MM.1S (cell line): ENCODE measurements at regions not wholly inside any gene's neighbourhood (a gene's known extent, or its start where the extent isn't known, plus 50 kb on each side); places are given as distances from the start of the nearest gene placed in this dataset.
"Not testable (repeated sequence)": the region's sequence is repeated elsewhere in the genome, so short reads cannot be mapped to it uniquely, and the experiment has no call there.

Source experiments
- DNase-seq: peaks from one replicate; pipeline ENCODE4 v3.0.0-alpha.2; 2015
- H2AFZ ChIP-seq: fragments of 300-600 bp; sonication (generic); 2 replicates; pipeline ENCODE4 v1.6.0; 2016; ENCODE audit warnings: antibody characterized with exemption, low read length
- H3F3A ChIP-seq: fragments of 300-600 bp; sonication (generic); 2 replicates; pipeline ENCODE4 v1.6.1; 2016; ENCODE audit warnings: mild to moderate bottlenecking, antibody characterized with exemption, low read length, moderate library complexity, mixed read lengths; ENCODE audit not compliant: insufficient read depth
- H3K27ac ChIP-seq: fragments of 300-600 bp; sonication (generic); 2 replicates; pipeline ENCODE4 v1.5.1; 2016; ENCODE audit warnings: mild to moderate bottlenecking, low read length
- H3K27me3 ChIP-seq: fragments of 300-600 bp; sonication (generic); replicated peaks from 2 replicates; pipeline ENCODE4 v1.6.0; 2016; ENCODE audit warnings: low read length; ENCODE audit not compliant: insufficient read depth
- H3K36me3 ChIP-seq: fragments of 300-600 bp; sonication (generic); replicated peaks from 2 replicates; pipeline ENCODE4 v1.6.1; 2016; ENCODE audit warnings: mild to moderate bottlenecking, low read length, mixed read lengths; ENCODE audit not compliant: insufficient read depth
- H3K4me1 ChIP-seq: fragments of 300-600 bp; sonication (generic); 2 replicates; pipeline ENCODE4 v1.6.1; 2016; ENCODE audit warnings: low read length, mixed read lengths
- H3K4me2 ChIP-seq: fragments of 300-600 bp; sonication (generic); 2 replicates; pipeline ENCODE4 v1.6.0; 2016; ENCODE audit warnings: low read depth, low read length
- H3K4me3 ChIP-seq: fragments of 300-600 bp; sonication (generic); 2 replicates; pipeline ENCODE4 v1.5.1; 2016; ENCODE audit warnings: low read length, mixed read lengths
- H3K79me2 ChIP-seq: fragments of 300-600 bp; sonication (generic); 2 replicates; pipeline ENCODE4 v1.6.1; 2016; ENCODE audit warnings: mixed run types, low read length, mixed read lengths
- H3K9ac ChIP-seq: fragments of 300-600 bp; sonication (generic); 2 replicates; pipeline ENCODE4 v1.6.1; 2016; ENCODE audit warnings: low read length, mixed read lengths
- H3K9me2 ChIP-seq: fragments of 300-600 bp; sonication (generic); replicated peaks from 2 replicates; pipeline ENCODE4 v1.6.1; 2016; ENCODE audit warnings: mild to moderate bottlenecking, low read length, mixed read lengths; ENCODE audit not compliant: insufficient read depth
- H3K9me3 ChIP-seq: fragments of 300-600 bp; sonication (generic); replicated peaks from 2 replicates; pipeline ENCODE4 v1.6.1; 2016; ENCODE audit warnings: mild to moderate bottlenecking, low read length, mixed read lengths; ENCODE audit not compliant: insufficient read depth
- H4K20me1 ChIP-seq: fragments of 300-600 bp; sonication (generic); 2 replicates; pipeline ENCODE4 v1.6.1; 2016; ENCODE audit warnings: mild to moderate bottlenecking, low read length, moderate library complexity, mixed read lengths; ENCODE audit not compliant: insufficient read depth
- EZH2 ChIP-seq: fragments of 300-600 bp; sonication (generic); optimal IDR thresholded peaks from 2 replicates; pipeline ENCODE3; 2017; ENCODE audit warnings: low read depth, mild to moderate bottlenecking, antibody characterized with exemption, low read length, mixed read lengths
- EZH2phosphoT487 ChIP-seq: fragments of 300-600 bp; sonication (generic); IDR thresholded peaks from 2 replicates; pipeline ENCODE4 v1.6.1; 2018; ENCODE audit warnings: antibody characterized with exemption, low read length
- TF ChIP-seq, protein P1 (sequence below): fragments of 300-600 bp; sonication (generic); IDR thresholded peaks from 2 replicates; pipeline ENCODE4 v1.5.1; 2016; ENCODE audit warnings: antibody characterized with exemption, low read length, mixed read lengths

DNA sequence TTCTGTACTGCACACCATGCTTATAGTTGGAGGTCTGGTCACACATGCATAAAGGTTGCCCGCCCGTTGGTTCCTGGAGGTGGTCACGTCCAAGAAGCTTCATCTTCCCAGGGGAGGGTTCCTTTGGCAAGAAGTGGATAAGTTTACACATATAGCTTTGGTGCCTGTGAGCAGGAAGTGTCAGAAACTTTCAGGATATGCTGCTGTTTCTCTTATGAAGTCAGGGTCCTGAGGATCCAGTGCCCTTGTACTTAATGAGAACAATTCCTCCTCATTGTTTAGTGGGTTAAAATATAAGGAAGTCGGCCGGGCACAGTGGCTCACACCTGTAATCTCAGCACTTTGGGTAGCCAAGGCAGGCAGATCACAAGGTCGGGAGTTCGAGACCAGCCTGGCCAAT lies 115.5 kb upstream of the DUSP22 start:
- no peak overlapping the region for H2AFZ ChIP-seq
- no peak overlapping the region for H3K4me3 ChIP-seq
- DNase-seq: no peak
- H3K36me3 ChIP-seq: no peaks in the 10 kb centered on the region
- H3K27me3 ChIP-seq: no peaks in the 10 kb centered on the region
- no peak overlapping the region for H3K27ac ChIP-seq
- H3K9me3 ChIP-seq: no peaks in the 10 kb centered on the region
- H3K9ac ChIP-seq: no peak overlapping the region
- H3K9me2 ChIP-seq: no peaks in the 10 kb centered on the region
- no peak overlapping the region for H3K4me2 ChIP-seq
- TF ChIP-seq, protein P1, sequence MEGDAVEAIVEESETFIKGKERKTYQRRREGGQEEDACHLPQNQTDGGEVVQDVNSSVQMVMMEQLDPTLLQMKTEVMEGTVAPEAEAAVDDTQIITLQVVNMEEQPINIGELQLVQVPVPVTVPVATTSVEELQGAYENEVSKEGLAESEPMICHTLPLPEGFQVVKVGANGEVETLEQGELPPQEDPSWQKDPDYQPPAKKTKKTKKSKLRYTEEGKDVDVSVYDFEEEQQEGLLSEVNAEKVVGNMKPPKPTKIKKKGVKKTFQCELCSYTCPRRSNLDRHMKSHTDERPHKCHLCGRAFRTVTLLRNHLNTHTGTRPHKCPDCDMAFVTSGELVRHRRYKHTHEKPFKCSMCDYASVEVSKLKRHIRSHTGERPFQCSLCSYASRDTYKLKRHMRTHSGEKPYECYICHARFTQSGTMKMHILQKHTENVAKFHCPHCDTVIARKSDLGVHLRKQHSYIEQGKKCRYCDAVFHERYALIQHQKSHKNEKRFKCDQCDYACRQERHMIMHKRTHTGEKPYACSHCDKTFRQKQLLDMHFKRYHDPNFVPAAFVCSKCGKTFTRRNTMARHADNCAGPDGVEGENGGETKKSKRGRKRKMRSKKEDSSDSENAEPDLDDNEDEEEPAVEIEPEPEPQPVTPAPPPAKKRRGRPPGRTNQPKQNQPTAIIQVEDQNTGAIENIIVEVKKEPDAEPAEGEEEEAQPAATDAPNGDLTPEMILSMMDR: no peak
- TF ChIP-seq EZH2phosphoT487 (no peak), EZH2 (no peak)
- H3K4me1 ChIP-seq: peaks cover 15% of the 10 kb centered on the region
- H4K20me1 ChIP-seq: no peaks in the 10 kb centered on the region
- H3K79me2 ChIP-seq: no peaks in the 10 kb centered on the region
- H3F3A ChIP-seq: peaks cover 15% of the 10 kb centered on the region

DNA sequence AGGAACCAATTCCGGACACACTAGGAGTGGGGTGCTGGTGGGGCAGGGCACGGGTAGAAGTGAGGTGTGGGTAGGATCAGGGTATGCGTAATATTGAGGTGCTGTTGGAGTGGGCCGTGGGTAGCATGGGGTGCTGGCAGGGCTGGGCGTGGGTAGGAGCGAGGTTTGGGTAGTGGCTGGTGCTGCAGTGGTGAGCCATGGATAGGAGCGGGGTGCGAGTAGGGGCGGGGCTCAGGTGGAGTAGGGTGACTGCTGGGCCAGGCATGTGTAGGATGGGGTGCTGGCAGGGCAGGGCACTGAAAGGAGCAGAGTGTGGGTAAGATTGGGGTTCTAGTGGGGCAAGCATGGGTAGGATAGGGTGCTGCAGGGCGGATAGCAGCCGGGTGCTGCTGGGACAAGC lies 114.2 kb upstream of the DUSP22 start:
- Histone ChIP-seq H3K4me1 (peaks cover 26% of the 10 kb centered on the region), H3K27me3 (no peaks in the 10 kb centered on the region), H3K79me2 (no peaks in the 10 kb centered on the region), H3K4me2 (no peak overlapping the region), H3K36me3 (no peaks in the 10 kb centered on the region), H3K4me3 (no peak overlapping the region), H4K20me1 (no peaks in the 10 kb centered on the region), H2AFZ (no peak overlapping the region), H3K27ac (no peak overlapping the region), H3K9ac (no peak overlapping the region), H3K9me3 (no peaks in the 10 kb centered on the region), H3K9me2 (no peaks in the 10 kb centered on the region), H3F3A (peaks cover 16% of the 10 kb centered on the region)
- TF ChIP-seq EZH2phosphoT487 (no peak), EZH2 (no peak)
- TF ChIP-seq, protein P1: no peak
- DNase-seq: no peak

GRCh38 chr6:178929-179328 lies 113.4 kb upstream of the DUSP22 start:
- H3K4me3 ChIP-seq, DNase-seq, H4K20me1 ChIP-seq, H3K9me2 ChIP-seq, H2AFZ ChIP-seq, H3K27me3 ChIP-seq, H3K36me3 ChIP-seq, H3K9me3 ChIP-seq, H3K27ac ChIP-seq, H3K4me2 ChIP-seq, H3K9ac ChIP-seq, H3K79me2 ChIP-seq: not testable (repeated sequence)
- peaks cover 34% of the 10 kb centered on the region for H3K4me1 ChIP-seq
- peaks cover 16% of the 10 kb centered on the region for H3F3A ChIP-seq

DNA sequence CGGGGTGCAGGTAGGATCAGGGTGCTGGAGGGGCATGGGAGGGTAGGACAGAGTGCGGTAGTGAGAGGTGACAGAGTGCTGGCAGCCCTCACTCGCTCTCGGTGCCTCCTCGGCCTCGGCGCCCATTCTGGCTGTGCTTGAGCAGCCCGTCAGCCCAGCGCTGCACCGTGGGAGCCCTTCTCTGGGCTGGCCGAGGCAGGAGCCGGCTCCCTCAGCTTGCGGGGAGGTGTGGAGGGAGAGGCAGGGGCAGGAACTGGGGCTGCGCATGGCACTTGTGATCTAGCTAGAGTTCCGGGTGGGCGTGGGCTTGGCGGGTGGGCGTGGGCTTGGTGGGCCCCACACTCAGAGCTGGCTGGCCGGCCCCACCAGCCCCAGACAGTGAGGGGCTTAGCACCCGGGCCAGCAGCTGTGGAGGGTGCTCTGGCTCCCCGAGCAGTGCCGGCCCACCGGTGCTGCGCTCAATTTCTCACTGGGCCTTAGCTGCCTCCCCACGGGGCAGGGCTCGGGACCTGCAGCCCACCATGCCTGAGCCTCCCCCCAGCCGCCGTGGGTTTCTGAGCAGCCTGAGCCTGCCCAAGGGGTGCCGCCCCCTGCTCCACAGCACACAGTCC lies 112.8 kb upstream of the DUSP22 start:
- no peaks in the 10 kb centered on the region for H3K9me2 ChIP-seq
- H3K79me2 ChIP-seq: no peaks in the 10 kb centered on the region
- H3K4me3 ChIP-seq: no peak overlapping the region
- H3K27me3 ChIP-seq: no peaks in the 10 kb centered on the region
- H3K4me1 ChIP-seq: peaks cover 37% of the 10 kb centered on the region
- no peak for DNase-seq
- H3K4me2 ChIP-seq: no peak overlapping the region
- H3F3A ChIP-seq: peaks cover 16% of the 10 kb centered on the region
- H4K20me1 ChIP-seq: no peaks in the 10 kb centered on the region
- no peaks in the 10 kb centered on the region for H3K36me3 ChIP-seq
- H3K9me3 ChIP-seq: no peaks in the 10 kb centered on the region
- no peak overlapping the region for H2AFZ ChIP-seq
- H3K9ac ChIP-seq: no peak overlapping the region
- TF ChIP-seq, protein P1: no peak
- H3K27ac ChIP-seq: no peak overlapping the region

DNA sequence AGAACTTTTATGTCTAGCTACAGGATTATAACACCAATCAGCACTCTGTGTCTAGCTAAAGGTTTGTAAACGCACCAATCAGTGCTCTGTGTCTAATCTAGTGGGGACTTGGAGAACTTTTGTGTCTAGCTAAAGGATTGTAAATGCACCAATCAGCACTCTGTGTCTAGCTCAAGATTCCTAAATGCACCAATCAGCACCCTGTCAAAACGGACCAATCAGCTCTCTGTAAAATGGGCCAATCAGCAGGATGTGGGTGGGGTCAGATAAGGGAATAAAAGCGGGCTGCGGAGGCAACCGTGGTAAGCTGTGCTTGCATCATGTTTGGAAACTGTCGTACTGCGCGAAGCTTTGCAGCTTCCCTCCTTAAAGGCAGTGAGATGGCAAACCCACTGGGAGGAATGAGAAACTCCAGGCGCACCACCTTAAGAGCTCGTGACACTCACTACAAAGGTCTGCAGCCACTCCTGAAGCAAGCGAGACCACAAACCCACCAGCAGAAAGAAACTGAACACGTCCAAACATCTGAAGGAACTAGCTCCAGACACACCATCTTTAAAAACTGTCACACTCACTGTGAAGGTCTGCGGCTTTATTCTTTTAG lies 112.1 kb upstream of the DUSP22 start:
- not testable (repeated sequence) for H3K36me3 ChIP-seq, H3K27me3 ChIP-seq, H3K9me3 ChIP-seq, H4K20me1 ChIP-seq, H3K79me2 ChIP-seq, DNase-seq, H3K9me2 ChIP-seq, H3K9ac ChIP-seq, H3K4me3 ChIP-seq
- Histone ChIP-seq H2AFZ (0 out of 2 replicates have a peak overlapping the region, but pooled peaks have one; percentile 22), H3K4me2 (peak overlapping the region; percentile 67), H3K27ac (peak overlapping the region; percentile 72; the same call in 1 of the 2 replicates), H3K4me1 (peaks cover 37% of the 10 kb centered on the region), H3F3A (peaks cover 16% of the 10 kb centered on the region)
